SK-N-MC (cell line): ENCODE measurements at regions not wholly inside any gene's neighbourhood (a gene's known extent, or its start where the extent isn't known, plus 50 kb on each side); places are given as distances from the start of the nearest gene placed in this dataset.

Experiments used
- EZH2 ChIP-seq: fragments of 200-600 bp; sonication (generic); IDR thresholded peaks from one replicate; pipeline ENCODE4 v1.6.1; 2017; ENCODE audit warnings: antibody characterized with exemption
- POLR2AphosphoS5 ChIP-seq: IDR thresholded peaks from 2 replicates; pipeline ENCODE4 v1.6.1; 2012; ENCODE audit warnings: mild to moderate bottlenecking, low read depth, low read length, borderline replicate concordance

DNA sequence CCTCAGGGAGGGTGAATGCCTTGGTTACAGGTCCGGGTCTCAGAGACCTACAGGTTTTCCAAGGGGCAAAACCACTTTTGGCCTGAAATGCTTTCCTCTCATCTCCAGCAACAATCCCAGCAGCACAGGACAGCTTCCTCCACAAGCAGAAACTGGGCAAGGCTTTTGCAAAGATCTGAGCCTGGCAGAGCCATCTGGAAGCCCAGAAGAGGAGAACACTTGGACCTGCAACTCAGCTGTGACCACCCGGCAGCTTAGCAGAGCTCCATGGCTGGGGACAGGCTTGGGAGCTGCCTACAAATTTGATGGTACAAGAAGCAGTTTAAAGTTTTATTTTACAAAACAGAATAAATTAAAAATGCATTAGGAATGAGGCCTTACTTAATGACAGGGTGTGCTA, 90.0 kb upstream of the KCND3 start:
- TF ChIP-seq POLR2AphosphoS5 (no peak), EZH2 (no peak)
